ENCODE measurements at regions not wholly inside any gene's neighbourhood (a gene's known extent, or its start where the extent isn't known, plus 50 kb on each side); places are given as distances from the start of the nearest gene placed in this dataset.

GRCh38 chr3:104564045-104564643 is 802.6 kb upstream of the ALCAM start:
- DNase-seq (ENCODE audit: low read depth): peak; percentile 65

GRCh38 chr3:104566054-104566453 is 800.7 kb upstream of the ALCAM start:
- no peak for DNase-seq (ENCODE audit: low read depth)

GRCh38 chr3:104575634-104576033 is 791.1 kb upstream of the ALCAM start:
- DNase-seq (ENCODE audit: low read depth): no peak

- no peak for DNase-seq (ENCODE audit: low read depth)
Measured at GRCh38 chr3:104578558-104578957, 788.2 kb upstream of the ALCAM start.

GRCh38 chr3:104582092-104582491 is 784.6 kb upstream of the ALCAM start:
- no peak for DNase-seq (ENCODE audit: low read depth)

GRCh38 chr3:104584682-104585081 is 782.0 kb upstream of the ALCAM start:
- no peak for DNase-seq (ENCODE audit: low read depth)

- no peak for DNase-seq (ENCODE audit: low read depth)
Measured at GRCh38 chr3:104586344-104586743, 780.4 kb upstream of the ALCAM start.

- no peak for DNase-seq (ENCODE audit: low read depth)
Measured at GRCh38 chr3:104588442-104588841, 778.3 kb upstream of the ALCAM start.

- DNase-seq (ENCODE audit: low read depth): no peak
Measured at GRCh38 chr3:104591776-104592175, 774.9 kb upstream of the ALCAM start.

- DNase-seq (ENCODE audit: low read depth): no peak
Measured at GRCh38 chr3:104594491-104594890, 772.2 kb upstream of the ALCAM start.

GRCh38 chr3:104596054-104596453 is 770.7 kb upstream of the ALCAM start:
- peak; percentile 7 for DNase-seq (ENCODE audit: low read depth)

GRCh38 chr3:104596551-104596950 is 770.2 kb upstream of the ALCAM start:
- peak; percentile 61 for DNase-seq (ENCODE audit: low read depth)

GRCh38 chr3:104598848-104599511 is 767.7 kb upstream of the ALCAM start:
- DNase-seq (ENCODE audit: low read depth): no peak

GRCh38 chr3:104604326-104605010 is 762.2 kb upstream of the ALCAM start:
- DNase-seq (ENCODE audit: low read depth): peak; percentile 43

GRCh38 chr3:104606812-104607211 is 759.9 kb upstream of the ALCAM start:
- no peak for DNase-seq (ENCODE audit: low read depth)

GRCh38 chr3:104610730-104611652 is 755.7 kb upstream of the ALCAM start:
- no peak for DNase-seq (ENCODE audit: low read depth)

GRCh38 chr3:104612218-104612617 is 754.5 kb upstream of the ALCAM start:
- DNase-seq (ENCODE audit: low read depth): no peak

- DNase-seq (ENCODE audit: low read depth): no peak
Measured at GRCh38 chr3:104614564-104614963, 752.1 kb upstream of the ALCAM start.

- DNase-seq (ENCODE audit: low read depth): peak; percentile 70
Measured at GRCh38 chr3:104628185-104628789, 738.4 kb upstream of the ALCAM start.

GRCh38 chr3:104629038-104629437 is 737.7 kb upstream of the ALCAM start:
- peak; percentile 86 for DNase-seq (ENCODE audit: low read depth)

- DNase-seq (ENCODE audit: low read depth): no peak
Measured at GRCh38 chr3:104631254-104631653, 735.5 kb upstream of the ALCAM start.

- DNase-seq (ENCODE audit: low read depth): peak; percentile 19
Measured at GRCh38 chr3:104632521-104632920, 734.2 kb upstream of the ALCAM start.
